GM23338 (cell line): ENCODE measurements at regions not wholly inside any gene's neighbourhood (a gene's known extent, or its start where the extent isn't known, plus 50 kb on each side); places are given as distances from the start of the nearest gene placed in this dataset.

ENCODE experiments used
- ATAC-seq: fragments of 200-7000 bp; cut with Tn5 transposase; 3 replicates; pipeline ENCODE4 v1.9.1; 2020
- DNase-seq: peaks from one replicate; pipeline ENCODE4 v3.0.0-alpha.2; 2015; ENCODE audit warnings: low spot score
- H2AFZ ChIP-seq: fragments of 200-600 bp; sonication (generic); 2 replicates; pipeline ENCODE4 v1.8.0; 2016; ENCODE audit warnings: antibody characterized with exemption, mild to moderate bottlenecking, moderate library complexity
- H3F3A ChIP-seq: fragments of 200-600 bp; sonication (generic); replicated peaks from 2 replicates; pipeline ENCODE4 v1.8.0; 2017; ENCODE audit warnings: antibody characterized with exemption, mixed run types, low read depth
- H3K27ac ChIP-seq: fragments of 200-600 bp; sonication (generic); 2 replicates; pipeline ENCODE4 v1.6.1; 2016; ENCODE audit warnings: low read depth
- H3K27me3 ChIP-seq: fragments of 200-600 bp; sonication (generic); 2 replicates; pipeline ENCODE4 v1.8.0; 2016; ENCODE audit warnings: mild to moderate bottlenecking, mixed run types, moderate library complexity; ENCODE audit not compliant: insufficient read depth
- H3K36me3 ChIP-seq: fragments of 200-600 bp; sonication (generic); 2 replicates; pipeline ENCODE4 v1.8.0; 2016; ENCODE audit warnings: mild to moderate bottlenecking; ENCODE audit not compliant: insufficient read depth
- H3K4me1 ChIP-seq: fragments of 200-600 bp; sonication (generic); 2 replicates; pipeline ENCODE4 v1.8.0; 2016; ENCODE audit warnings: mild to moderate bottlenecking, moderate library complexity; ENCODE audit not compliant: insufficient read depth
- H3K4me2 ChIP-seq: fragments of 200-600 bp; sonication (generic); 2 replicates; pipeline ENCODE4 v1.7.1; 2017; ENCODE audit warnings: mixed run types
- H3K4me3 ChIP-seq: fragments of 200-600 bp; sonication (generic); 2 replicates; pipeline ENCODE4 v1.6.1; 2016; ENCODE audit warnings: mixed run types
- H3K79me2 ChIP-seq: fragments of 200-600 bp; sonication (generic); replicated peaks from 2 replicates; pipeline ENCODE4 v1.8.0; 2017; ENCODE audit warnings: mild to moderate bottlenecking; ENCODE audit not compliant: insufficient read depth
- H3K9me2 ChIP-seq: fragments of 200-600 bp; sonication (generic); 2 replicates; pipeline ENCODE4 v1.8.0; 2017; ENCODE audit not compliant: insufficient read depth
- H4K20me1 ChIP-seq: fragments of 200-600 bp; sonication (generic); replicated peaks from 2 replicates; pipeline ENCODE4 v1.8.0; 2017; ENCODE audit warnings: mild to moderate bottlenecking; ENCODE audit not compliant: insufficient read depth
- H3K27ac Mint-ChIP-seq: 2 replicates; pipeline ENCODE4 v1.8.0; 2020; ENCODE audit warnings: inconsistent platforms, mild to moderate bottlenecking, moderate library complexity, mixed read lengths
- H3K27me3 Mint-ChIP-seq: 3 replicates; pipeline ENCODE4 v1.8.0; 2022; ENCODE audit warnings: low read depth, mild to moderate bottlenecking, moderate library complexity, mixed read lengths, inconsistent platforms; ENCODE audit not compliant: insufficient read depth, poor library complexity
- H3K36me3 Mint-ChIP-seq: 3 replicates; pipeline ENCODE4 v1.8.0; 2021; ENCODE audit warnings: low read depth, mild to moderate bottlenecking, inconsistent platforms, moderate library complexity, mixed read lengths
- H3K4me1 Mint-ChIP-seq: 3 replicates; pipeline ENCODE4 v1.8.0; 2020; ENCODE audit warnings: mild to moderate bottlenecking, inconsistent platforms, mixed read lengths
- H3K4me3 Mint-ChIP-seq: 3 replicates; pipeline ENCODE4 v1.8.0; 2021; ENCODE audit warnings: moderate library complexity, mild to moderate bottlenecking, inconsistent platforms, mixed read lengths
- H3K9me3 Mint-ChIP-seq: 3 replicates; pipeline ENCODE4 v1.8.0; 2020; ENCODE audit warnings: moderate library complexity, mild to moderate bottlenecking, inconsistent platforms, mixed read lengths
- EZH2 ChIP-seq: fragments of 200-600 bp; sonication (generic); IDR thresholded peaks from one replicate; pipeline ENCODE4 v1.8.0; 2017; ENCODE audit warnings: antibody characterized with exemption, mild to moderate bottlenecking, low read depth; ENCODE audit not compliant: unreplicated experiment
- JUNB ChIP-seq: IDR thresholded peaks from one replicate; pipeline ENCODE4 v1.6.1; 2016; ENCODE audit warnings: antibody characterized with exemption; ENCODE audit not compliant: unreplicated experiment
- NANOG ChIP-seq: IDR thresholded peaks from 2 replicates; pipeline ENCODE4 v1.6.1; 2016; ENCODE audit warnings: antibody characterized with exemption, borderline replicate concordance
- POLR2AphosphoS5 ChIP-seq: IDR thresholded peaks from 2 replicates; pipeline ENCODE4 v1.6.1; 2016; ENCODE audit warnings: antibody characterized with exemption, low read depth
- STAT1 ChIP-seq: IDR thresholded peaks from one replicate; pipeline ENCODE4 v1.6.1; 2016; ENCODE audit warnings: antibody characterized with exemption; ENCODE audit not compliant: unreplicated experiment
- TF ChIP-seq, protein P1 (sequence below): fragments of 250-450 bp; sonication (Bioruptor Pico); IDR thresholded peaks from 2 replicates; pipeline ENCODE4 v1.5.0; 2020; ENCODE audit warnings: mild to moderate bottlenecking, moderate library complexity
- TF ChIP-seq, protein P2 (sequence below), 2 experiments: fragments of 200-600 bp in 1 of 2; sonication (generic) in 1 of 2; conservative IDR thresholded peaks; 2 replicates each; pipeline versions ENCODE4 v1.5.1 to v1.6.1; 2016 to 2017; ENCODE audit warnings: antibody characterized with exemption in 2 of 2, low read depth in 2 of 2, mild to moderate bottlenecking in 2 of 2, moderate library complexity in 1 of 2
- TF ChIP-seq, protein P3 (sequence below): IDR thresholded peaks from one replicate; pipeline ENCODE4 v1.6.1; 2018; ENCODE audit warnings: antibody characterized with exemption; ENCODE audit not compliant: unreplicated experiment
- TF ChIP-seq, protein P4 (sequence below): IDR thresholded peaks from 2 replicates; pipeline ENCODE4 v1.6.1; 2016; ENCODE audit warnings: antibody characterized with exemption

DNA sequence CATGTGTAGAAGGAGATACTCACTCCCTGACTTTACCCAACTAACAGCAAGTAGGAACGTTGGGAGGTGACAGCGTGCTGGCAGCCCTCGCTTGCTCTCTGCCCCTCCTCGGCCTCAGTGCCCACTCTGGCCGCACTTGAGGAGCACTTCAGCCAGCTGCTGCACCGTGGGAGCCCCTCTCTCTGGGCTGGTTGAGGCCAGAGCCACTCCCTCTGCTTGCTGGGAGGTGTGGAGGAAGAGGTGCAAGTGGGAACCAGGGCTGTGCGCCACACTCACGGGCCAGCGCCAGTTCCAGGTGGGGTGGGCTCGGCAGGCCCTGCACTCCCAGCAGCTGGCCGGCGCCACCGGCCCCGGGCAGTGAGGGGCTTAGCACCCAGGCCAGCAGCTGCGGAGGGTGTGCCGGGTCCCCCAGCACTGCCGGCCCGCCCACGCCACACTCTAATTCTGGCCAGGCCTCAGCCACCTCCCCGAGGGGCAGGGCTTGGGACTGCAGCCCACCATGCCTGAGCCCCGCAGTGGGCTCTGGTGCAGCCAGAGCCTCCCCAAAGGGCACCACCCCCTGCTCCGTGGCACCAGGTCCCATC lies 68.4 kb upstream of the FRMD4B start (continued):
- TF ChIP-seq, protein P1, sequence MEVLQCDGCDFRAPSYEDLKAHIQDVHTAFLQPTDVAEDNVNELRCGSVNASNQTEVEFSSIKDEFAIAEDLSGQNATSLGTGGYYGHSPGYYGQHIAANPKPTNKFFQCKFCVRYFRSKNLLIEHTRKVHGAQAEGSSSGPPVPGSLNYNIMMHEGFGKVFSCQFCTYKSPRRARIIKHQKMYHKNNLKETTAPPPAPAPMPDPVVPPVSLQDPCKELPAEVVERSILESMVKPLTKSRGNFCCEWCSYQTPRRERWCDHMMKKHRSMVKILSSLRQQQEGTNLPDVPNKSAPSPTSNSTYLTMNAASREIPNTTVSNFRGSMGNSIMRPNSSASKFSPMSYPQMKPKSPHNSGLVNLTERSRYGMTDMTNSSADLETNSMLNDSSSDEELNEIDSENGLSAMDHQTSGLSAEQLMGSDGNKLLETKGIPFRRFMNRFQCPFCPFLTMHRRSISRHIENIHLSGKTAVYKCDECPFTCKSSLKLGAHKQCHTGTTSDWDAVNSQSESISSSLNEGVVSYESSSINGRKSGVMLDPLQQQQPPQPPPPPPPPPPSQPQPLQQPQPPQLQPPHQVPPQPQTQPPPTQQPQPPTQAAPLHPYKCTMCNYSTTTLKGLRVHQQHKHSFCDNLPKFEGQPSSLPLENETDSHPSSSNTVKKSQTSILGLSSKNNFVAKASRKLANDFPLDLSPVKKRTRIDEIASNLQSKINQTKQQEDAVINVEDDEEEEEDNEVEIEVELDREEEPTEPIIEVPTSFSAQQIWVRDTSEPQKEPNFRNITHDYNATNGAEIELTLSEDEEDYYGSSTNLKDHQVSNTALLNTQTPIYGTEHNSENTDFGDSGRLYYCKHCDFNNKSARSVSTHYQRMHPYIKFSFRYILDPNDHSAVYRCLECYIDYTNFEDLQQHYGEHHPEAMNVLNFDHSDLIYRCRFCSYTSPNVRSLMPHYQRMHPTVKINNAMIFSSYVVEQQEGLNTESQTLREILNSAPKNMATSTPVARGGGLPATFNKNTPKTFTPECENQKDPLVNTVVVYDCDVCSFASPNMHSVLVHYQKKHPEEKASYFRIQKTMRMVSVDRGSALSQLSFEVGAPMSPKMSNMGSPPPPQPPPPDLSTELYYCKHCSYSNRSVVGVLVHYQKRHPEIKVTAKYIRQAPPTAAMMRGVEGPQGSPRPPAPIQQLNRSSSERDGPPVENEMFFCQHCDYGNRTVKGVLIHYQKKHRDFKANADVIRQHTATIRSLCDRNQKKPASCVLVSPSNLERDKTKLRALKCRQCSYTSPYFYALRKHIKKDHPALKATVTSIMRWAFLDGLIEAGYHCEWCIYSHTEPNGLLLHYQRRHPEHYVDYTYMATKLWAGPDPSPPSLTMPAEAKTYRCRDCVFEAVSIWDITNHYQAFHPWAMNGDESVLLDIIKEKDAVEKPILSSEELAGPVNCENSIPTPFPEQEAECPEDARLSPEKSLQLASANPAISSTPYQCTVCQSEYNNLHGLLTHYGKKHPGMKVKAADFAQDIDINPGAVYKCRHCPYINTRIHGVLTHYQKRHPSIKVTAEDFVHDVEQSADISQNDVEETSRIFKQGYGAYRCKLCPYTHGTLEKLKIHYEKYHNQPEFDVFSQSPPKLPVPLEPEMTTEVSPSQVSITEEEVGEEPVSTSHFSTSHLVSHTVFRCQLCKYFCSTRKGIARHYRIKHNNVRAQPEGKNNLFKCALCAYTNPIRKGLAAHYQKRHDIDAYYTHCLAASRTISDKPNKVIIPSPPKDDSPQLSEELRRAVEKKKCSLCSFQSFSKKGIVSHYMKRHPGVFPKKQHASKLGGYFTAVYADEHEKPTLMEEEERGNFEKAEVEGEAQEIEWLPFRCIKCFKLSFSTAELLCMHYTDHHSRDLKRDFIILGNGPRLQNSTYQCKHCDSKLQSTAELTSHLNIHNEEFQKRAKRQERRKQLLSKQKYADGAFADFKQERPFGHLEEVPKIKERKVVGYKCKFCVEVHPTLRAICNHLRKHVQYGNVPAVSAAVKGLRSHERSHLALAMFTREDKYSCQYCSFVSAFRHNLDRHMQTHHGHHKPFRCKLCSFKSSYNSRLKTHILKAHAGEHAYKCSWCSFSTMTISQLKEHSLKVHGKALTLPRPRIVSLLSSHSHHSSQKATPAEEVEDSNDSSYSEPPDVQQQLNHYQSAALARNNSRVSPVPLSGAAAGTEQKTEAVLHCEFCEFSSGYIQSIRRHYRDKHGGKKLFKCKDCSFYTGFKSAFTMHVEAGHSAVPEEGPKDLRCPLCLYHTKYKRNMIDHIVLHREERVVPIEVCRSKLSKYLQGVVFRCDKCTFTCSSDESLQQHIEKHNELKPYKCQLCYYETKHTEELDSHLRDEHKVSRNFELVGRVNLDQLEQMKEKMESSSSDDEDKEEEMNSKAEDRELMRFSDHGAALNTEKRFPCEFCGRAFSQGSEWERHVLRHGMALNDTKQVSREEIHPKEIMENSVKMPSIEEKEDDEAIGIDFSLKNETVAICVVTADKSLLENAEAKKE (CRISPR knock-in tag) = no peak
- TF ChIP-seq STAT1 = no peak
- TF ChIP-seq, protein P2, sequence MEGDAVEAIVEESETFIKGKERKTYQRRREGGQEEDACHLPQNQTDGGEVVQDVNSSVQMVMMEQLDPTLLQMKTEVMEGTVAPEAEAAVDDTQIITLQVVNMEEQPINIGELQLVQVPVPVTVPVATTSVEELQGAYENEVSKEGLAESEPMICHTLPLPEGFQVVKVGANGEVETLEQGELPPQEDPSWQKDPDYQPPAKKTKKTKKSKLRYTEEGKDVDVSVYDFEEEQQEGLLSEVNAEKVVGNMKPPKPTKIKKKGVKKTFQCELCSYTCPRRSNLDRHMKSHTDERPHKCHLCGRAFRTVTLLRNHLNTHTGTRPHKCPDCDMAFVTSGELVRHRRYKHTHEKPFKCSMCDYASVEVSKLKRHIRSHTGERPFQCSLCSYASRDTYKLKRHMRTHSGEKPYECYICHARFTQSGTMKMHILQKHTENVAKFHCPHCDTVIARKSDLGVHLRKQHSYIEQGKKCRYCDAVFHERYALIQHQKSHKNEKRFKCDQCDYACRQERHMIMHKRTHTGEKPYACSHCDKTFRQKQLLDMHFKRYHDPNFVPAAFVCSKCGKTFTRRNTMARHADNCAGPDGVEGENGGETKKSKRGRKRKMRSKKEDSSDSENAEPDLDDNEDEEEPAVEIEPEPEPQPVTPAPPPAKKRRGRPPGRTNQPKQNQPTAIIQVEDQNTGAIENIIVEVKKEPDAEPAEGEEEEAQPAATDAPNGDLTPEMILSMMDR (conservative IDR thresholded peaks at IDR 0.05; ENCODE audit: low read depth in 2 of 2) = no peak

DNA sequence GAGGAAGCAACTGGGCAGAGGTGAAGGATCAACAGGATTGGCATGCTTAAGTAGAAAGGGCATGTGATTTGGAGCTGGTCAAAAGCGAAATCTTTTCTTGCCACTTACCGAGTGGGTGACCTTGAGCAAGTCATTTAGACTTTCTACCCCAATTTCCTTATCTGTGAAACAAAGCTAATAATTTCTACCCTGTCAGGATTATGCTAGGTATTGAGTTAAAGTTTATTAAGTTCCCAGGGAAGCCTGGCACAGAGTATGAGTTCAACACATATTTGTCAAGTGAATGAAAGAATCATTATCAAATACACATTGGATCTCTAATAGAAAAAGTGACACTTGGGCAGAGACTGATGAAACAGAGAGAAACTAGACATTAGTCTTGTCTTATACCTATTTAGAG lies 66.4 kb upstream of the FRMD4B start:
- DNase-seq = no peak
- no peak overlapping the region for H3K4me3 Mint-ChIP-seq
- Histone ChIP-seq H3K79me2 (no peaks in the 10 kb centered on the region), H2AFZ (no peak overlapping the region), H3F3A (no peaks in the 10 kb centered on the region), H3K27me3 (no peaks in the 10 kb centered on the region), H4K20me1 (no peaks in the 10 kb centered on the region), H3K27ac (no peak overlapping the region), H3K4me2 (no peak overlapping the region), H3K9me2 (no peaks in the 10 kb centered on the region), H3K4me3 (no peak overlapping the region), H3K36me3 (no peaks in the 10 kb centered on the region), H3K4me1 (no peaks in the 10 kb centered on the region)
- no peak overlapping the region for H3K27ac Mint-ChIP-seq
- ATAC-seq = no peak
- H3K9me3 Mint-ChIP-seq = no peaks in the 10 kb centered on the region
- H3K36me3 Mint-ChIP-seq = no peaks in the 10 kb centered on the region
- peaks cover 2% of the 10 kb centered on the region for H3K27me3 Mint-ChIP-seq
- H3K4me1 Mint-ChIP-seq = no peaks in the 10 kb centered on the region
- TF ChIP-seq EZH2 = no peak
- TF ChIP-seq, protein P2 (conservative IDR thresholded peaks at IDR 0.05; ENCODE audit: low read depth in 2 of 2) = no peak
- TF ChIP-seq, protein P3, sequence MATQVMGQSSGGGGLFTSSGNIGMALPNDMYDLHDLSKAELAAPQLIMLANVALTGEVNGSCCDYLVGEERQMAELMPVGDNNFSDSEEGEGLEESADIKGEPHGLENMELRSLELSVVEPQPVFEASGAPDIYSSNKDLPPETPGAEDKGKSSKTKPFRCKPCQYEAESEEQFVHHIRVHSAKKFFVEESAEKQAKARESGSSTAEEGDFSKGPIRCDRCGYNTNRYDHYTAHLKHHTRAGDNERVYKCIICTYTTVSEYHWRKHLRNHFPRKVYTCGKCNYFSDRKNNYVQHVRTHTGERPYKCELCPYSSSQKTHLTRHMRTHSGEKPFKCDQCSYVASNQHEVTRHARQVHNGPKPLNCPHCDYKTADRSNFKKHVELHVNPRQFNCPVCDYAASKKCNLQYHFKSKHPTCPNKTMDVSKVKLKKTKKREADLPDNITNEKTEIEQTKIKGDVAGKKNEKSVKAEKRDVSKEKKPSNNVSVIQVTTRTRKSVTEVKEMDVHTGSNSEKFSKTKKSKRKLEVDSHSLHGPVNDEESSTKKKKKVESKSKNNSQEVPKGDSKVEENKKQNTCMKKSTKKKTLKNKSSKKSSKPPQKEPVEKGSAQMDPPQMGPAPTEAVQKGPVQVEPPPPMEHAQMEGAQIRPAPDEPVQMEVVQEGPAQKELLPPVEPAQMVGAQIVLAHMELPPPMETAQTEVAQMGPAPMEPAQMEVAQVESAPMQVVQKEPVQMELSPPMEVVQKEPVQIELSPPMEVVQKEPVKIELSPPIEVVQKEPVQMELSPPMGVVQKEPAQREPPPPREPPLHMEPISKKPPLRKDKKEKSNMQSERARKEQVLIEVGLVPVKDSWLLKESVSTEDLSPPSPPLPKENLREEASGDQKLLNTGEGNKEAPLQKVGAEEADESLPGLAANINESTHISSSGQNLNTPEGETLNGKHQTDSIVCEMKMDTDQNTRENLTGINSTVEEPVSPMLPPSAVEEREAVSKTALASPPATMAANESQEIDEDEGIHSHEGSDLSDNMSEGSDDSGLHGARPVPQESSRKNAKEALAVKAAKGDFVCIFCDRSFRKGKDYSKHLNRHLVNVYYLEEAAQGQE = no peak
- no peak for TF ChIP-seq JUNB
- no peak for TF ChIP-seq POLR2AphosphoS5
- TF ChIP-seq, protein P4, sequence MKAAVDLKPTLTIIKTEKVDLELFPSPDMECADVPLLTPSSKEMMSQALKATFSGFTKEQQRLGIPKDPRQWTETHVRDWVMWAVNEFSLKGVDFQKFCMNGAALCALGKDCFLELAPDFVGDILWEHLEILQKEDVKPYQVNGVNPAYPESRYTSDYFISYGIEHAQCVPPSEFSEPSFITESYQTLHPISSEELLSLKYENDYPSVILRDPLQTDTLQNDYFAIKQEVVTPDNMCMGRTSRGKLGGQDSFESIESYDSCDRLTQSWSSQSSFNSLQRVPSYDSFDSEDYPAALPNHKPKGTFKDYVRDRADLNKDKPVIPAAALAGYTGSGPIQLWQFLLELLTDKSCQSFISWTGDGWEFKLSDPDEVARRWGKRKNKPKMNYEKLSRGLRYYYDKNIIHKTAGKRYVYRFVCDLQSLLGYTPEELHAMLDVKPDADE = no peak
- no peak for TF ChIP-seq NANOG
- no peak for TF ChIP-seq STAT1
